Ishikawa (cell line): ENCODE measurements at regions not wholly inside any gene's neighbourhood (a gene's known extent, or its start where the extent isn't known, plus 50 kb on each side); places are given as distances from the start of the nearest gene placed in this dataset.

Source experiments
- CEBPB ChIP-seq: IDR thresholded peaks from 2 replicates; pipeline ENCODE4 v1.6.1; 2012
- EGR1 ChIP-seq: IDR thresholded peaks from 2 replicates; pipeline ENCODE4 v1.6.1; 2012
- EP300 ChIP-seq: IDR thresholded peaks from 2 replicates; pipeline ENCODE4 v1.6.1; 2012; ENCODE audit warnings: borderline replicate concordance
- FOXM1 ChIP-seq: IDR thresholded peaks from 2 replicates; pipeline ENCODE4 v1.6.1; 2012; ENCODE audit warnings: low read depth, borderline replicate concordance
- NFIC ChIP-seq: IDR thresholded peaks from 2 replicates; pipeline ENCODE4 v1.6.1; 2012
- RAD21 ChIP-seq: IDR thresholded peaks from 2 replicates; pipeline ENCODE4 v1.6.1; 2012; ENCODE audit warnings: low read depth
- TAF1 ChIP-seq: IDR thresholded peaks from 2 replicates; pipeline ENCODE4 v1.6.1; 2012; ENCODE audit warnings: low read depth, mild to moderate bottlenecking
- TCF12 ChIP-seq: IDR thresholded peaks from 2 replicates; pipeline ENCODE4 v1.6.1; 2012; ENCODE audit warnings: low read depth
- YY1 ChIP-seq: IDR thresholded peaks from 2 replicates; pipeline ENCODE4 v1.6.1; 2012; ENCODE audit warnings: low read depth
- ZBTB7A ChIP-seq: IDR thresholded peaks from 2 replicates; pipeline ENCODE4 v1.6.1; 2012; ENCODE audit warnings: low read depth
- TF ChIP-seq, protein P1 (sequence below): IDR thresholded peaks from 2 replicates; pipeline ENCODE4 v1.6.1; 2012; ENCODE audit warnings: low read depth, mild to moderate bottlenecking
- TF ChIP-seq, protein P2 (sequence below): IDR thresholded peaks from 2 replicates; pipeline ENCODE4 v1.6.1; 2012

DNA sequence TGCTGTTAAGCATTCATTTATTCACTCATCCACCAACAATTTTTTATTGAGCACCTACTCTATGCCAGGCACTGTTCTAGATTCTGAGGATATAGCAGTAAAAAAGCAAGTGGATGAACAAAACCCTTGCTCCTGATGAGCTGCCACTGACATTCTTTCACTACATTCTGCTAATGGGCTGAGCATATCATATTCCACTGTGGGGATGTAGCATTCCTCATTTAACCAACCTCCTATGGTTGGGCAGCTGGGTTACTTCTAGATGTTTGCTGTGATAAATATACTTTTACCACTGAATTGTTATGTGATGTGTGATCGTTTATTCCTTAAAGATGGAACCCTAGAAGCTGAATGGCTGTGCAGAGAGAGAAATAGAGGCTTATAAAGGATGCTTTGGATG, 176.9 kb downstream of the MN1 start:
- TF ChIP-seq EP300 (no peak), TCF12 (no peak), FOXM1 (no peak), YY1 (no peak), ZBTB7A (no peak), NFIC (no peak), TAF1 (no peak), RAD21 (no peak), CEBPB (no peak), EGR1 (no peak)
- TF ChIP-seq, protein P1, sequence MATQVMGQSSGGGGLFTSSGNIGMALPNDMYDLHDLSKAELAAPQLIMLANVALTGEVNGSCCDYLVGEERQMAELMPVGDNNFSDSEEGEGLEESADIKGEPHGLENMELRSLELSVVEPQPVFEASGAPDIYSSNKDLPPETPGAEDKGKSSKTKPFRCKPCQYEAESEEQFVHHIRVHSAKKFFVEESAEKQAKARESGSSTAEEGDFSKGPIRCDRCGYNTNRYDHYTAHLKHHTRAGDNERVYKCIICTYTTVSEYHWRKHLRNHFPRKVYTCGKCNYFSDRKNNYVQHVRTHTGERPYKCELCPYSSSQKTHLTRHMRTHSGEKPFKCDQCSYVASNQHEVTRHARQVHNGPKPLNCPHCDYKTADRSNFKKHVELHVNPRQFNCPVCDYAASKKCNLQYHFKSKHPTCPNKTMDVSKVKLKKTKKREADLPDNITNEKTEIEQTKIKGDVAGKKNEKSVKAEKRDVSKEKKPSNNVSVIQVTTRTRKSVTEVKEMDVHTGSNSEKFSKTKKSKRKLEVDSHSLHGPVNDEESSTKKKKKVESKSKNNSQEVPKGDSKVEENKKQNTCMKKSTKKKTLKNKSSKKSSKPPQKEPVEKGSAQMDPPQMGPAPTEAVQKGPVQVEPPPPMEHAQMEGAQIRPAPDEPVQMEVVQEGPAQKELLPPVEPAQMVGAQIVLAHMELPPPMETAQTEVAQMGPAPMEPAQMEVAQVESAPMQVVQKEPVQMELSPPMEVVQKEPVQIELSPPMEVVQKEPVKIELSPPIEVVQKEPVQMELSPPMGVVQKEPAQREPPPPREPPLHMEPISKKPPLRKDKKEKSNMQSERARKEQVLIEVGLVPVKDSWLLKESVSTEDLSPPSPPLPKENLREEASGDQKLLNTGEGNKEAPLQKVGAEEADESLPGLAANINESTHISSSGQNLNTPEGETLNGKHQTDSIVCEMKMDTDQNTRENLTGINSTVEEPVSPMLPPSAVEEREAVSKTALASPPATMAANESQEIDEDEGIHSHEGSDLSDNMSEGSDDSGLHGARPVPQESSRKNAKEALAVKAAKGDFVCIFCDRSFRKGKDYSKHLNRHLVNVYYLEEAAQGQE = no peak
- TF ChIP-seq, protein P2, sequence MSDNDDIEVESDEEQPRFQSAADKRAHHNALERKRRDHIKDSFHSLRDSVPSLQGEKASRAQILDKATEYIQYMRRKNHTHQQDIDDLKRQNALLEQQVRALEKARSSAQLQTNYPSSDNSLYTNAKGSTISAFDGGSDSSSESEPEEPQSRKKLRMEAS = no peak
